ENCODE measurements at regions not wholly inside any gene's neighbourhood (a gene's known extent, or its start where the extent isn't known, plus 50 kb on each side); places are given as distances from the start of the nearest gene placed in this dataset.

DNA sequence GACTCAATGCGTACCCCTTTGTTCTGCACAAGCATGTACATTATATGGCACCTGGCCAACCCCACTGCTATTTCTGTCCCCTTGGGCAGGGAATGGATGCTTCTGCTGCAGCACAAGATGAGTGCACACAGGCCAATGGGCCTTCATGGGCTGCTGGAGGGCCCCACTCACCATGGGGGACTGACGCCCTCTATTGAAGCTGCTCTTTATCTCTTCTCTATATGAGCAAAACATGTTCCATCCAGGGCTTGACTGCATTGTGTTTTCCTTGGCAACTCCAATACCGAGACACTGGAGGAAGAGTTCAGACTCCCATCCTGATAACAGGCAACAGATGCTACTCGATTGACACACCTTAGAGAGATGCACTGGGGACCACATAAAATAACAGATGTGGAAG lies 251.6 kb upstream of the NCKAP5 start:
- no peaks in the 10 kb centered on the region for H3K27me3 ChIP-seq (replicated peaks; ENCODE audit: control insufficient read depth, insufficient read depth, low read length)
- DNase-seq (ENCODE audit: extremely low read depth, insufficient read length) = no peak
- TF ChIP-seq, protein P1, sequence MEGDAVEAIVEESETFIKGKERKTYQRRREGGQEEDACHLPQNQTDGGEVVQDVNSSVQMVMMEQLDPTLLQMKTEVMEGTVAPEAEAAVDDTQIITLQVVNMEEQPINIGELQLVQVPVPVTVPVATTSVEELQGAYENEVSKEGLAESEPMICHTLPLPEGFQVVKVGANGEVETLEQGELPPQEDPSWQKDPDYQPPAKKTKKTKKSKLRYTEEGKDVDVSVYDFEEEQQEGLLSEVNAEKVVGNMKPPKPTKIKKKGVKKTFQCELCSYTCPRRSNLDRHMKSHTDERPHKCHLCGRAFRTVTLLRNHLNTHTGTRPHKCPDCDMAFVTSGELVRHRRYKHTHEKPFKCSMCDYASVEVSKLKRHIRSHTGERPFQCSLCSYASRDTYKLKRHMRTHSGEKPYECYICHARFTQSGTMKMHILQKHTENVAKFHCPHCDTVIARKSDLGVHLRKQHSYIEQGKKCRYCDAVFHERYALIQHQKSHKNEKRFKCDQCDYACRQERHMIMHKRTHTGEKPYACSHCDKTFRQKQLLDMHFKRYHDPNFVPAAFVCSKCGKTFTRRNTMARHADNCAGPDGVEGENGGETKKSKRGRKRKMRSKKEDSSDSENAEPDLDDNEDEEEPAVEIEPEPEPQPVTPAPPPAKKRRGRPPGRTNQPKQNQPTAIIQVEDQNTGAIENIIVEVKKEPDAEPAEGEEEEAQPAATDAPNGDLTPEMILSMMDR (IDR thresholded peaks at IDR 0.05; ENCODE audit: insufficient read depth, low read length, poor library complexity, severe bottlenecking) = no peak
- no peaks in the 10 kb centered on the region for H3K36me3 ChIP-seq (ENCODE audit: control insufficient read depth, insufficient read depth, low read length)
- no peak overlapping the region for H3K4me3 ChIP-seq (replicated peaks; ENCODE audit: low read depth, low read length)

DNA sequence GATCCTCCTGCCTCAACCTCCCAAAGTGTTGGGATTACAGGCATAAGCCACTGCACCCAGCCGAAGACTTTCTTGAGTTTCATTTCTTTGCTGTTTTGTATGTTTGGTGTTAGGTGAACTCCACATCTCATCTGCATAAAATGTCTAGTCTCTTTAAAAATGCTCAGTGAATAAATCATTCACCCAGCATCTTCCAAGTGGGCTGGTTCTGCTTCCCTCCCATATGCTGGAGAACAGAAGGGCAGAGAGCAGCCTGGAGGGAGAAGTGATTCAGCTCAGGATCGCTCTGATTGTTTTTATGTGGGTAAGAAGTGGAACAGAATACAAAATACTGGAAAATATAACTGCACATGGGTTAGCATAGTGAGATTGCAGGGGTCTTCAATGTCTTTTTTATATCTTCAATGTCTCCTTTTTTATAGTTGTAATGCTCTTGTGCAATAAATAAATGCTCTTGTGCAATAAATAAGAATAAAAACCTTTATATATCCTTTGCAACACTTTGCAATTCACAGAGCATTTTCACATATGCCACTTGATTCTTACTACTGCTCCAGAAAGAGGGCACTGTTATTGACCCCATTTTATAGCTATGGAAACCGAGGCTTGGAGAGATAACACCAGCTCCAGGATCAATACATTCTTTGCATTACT lies 253.0 kb upstream of the NCKAP5 start:
- no peak for DNase-seq (ENCODE audit: extremely low read depth, insufficient read length)
- no peaks in the 10 kb centered on the region for H3K36me3 ChIP-seq (ENCODE audit: control insufficient read depth, insufficient read depth, low read length)
- TF ChIP-seq, protein P1 (IDR thresholded peaks at IDR 0.05; ENCODE audit: insufficient read depth, low read length, poor library complexity, severe bottlenecking) = no peak
- H3K4me3 ChIP-seq (replicated peaks; ENCODE audit: low read depth, low read length) = no peak overlapping the region
- no peaks in the 10 kb centered on the region; the same call in none of the 2 replicates for H3K27me3 ChIP-seq (replicated peaks; ENCODE audit: control insufficient read depth, insufficient read depth, low read length)

DNA sequence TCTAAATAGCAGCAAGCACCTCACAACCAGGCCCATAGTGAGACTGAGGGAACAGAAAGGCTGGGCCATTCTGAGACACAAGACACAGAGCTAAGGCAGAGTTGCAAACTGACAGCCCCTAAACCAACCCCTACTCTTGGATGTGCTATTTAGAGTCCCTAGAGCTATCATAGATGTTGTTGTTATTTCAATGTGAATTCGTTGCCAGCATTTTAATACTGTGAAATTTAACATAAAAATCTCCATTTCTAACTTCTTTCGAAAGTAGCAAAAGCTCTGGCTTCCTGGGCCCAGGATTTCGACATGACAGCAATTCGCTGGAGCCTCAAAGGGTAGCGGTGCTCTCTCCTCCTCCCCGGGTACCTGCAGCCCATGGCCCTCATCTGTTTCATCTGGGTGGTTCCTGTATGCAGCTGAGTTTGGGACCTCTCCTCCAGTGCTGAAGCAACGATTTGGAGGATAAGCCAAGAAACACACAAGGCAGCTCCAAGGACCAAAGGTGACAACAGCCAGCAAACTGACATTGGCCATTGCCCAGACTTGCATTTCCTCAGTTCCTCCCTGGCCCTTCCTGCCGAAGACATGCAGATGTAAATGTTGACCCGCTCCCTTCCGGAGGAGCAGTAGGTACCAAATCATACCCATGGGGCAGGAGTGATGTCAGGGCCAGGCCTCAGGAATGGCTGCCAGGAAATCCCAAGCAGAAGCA lies 254.4 kb upstream of the NCKAP5 start:
- TF ChIP-seq, protein P1 (IDR thresholded peaks at IDR 0.05; ENCODE audit: insufficient read depth, low read length, poor library complexity, severe bottlenecking) = no peak
- no peak for DNase-seq (ENCODE audit: extremely low read depth, insufficient read length)
- Histone ChIP-seq H3K36me3 (ENCODE audit: control insufficient read depth, insufficient read depth, low read length) (no peaks in the 10 kb centered on the region), H3K4me3 (replicated peaks; ENCODE audit: low read depth, low read length) (no peak overlapping the region), H3K27me3 (replicated peaks; ENCODE audit: control insufficient read depth, insufficient read depth, low read length) (no peaks in the 10 kb centered on the region; the same call in none of the 2 replicates)

DNA sequence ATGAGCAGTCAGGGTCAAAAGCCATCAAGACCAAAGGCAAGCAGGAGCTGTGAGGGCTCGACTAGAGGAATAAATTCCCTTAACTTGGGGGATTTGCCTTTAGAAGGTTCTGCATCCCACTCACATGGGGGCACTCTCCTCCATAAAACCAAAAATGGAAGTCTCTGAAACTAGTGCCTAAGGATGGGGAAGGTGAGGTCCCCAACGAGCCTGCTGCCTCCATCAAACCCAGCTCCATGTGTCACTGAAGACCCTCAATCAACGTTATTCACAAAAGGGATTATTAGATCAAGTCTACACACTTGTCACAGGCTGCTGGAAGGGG lies 254.9 kb upstream of the NCKAP5 start:
- TF ChIP-seq, protein P1 (IDR thresholded peaks at IDR 0.05; ENCODE audit: insufficient read depth, low read length, poor library complexity, severe bottlenecking) = no peak
- Histone ChIP-seq H3K27me3 (replicated peaks; ENCODE audit: control insufficient read depth, insufficient read depth, low read length) (no peaks in the 10 kb centered on the region; the same call in none of the 2 replicates), H3K4me3 (replicated peaks; ENCODE audit: low read depth, low read length) (no peak overlapping the region), H3K36me3 (ENCODE audit: control insufficient read depth, insufficient read depth, low read length) (no peaks in the 10 kb centered on the region)
- no peak for DNase-seq (ENCODE audit: extremely low read depth, insufficient read length)

DNA sequence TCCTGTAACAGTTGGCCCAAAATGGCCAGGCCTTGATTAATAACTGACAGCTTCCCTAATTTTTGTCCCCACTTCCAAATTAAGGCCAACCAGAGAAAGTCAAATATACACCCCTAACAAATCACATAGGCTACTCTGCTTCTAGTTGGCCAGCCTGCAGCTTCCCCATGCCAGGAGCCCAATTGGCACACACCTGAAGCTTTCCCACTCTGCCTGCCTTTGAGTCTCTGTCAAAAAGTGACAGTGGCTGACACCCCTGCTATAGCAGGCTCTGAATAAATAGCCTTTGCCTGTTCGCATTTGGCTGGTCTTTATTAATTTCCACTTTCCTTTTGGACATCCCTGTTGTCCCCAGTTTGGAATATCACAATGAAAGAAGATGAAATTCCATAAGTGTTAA lies 256.6 kb upstream of the NCKAP5 start:
- no peak for DNase-seq (ENCODE audit: extremely low read depth, insufficient read length)
- Histone ChIP-seq H3K27me3 (replicated peaks; ENCODE audit: control insufficient read depth, insufficient read depth, low read length) (no peaks in the 10 kb centered on the region; the same call in none of the 2 replicates), H3K36me3 (ENCODE audit: control insufficient read depth, insufficient read depth, low read length) (no peaks in the 10 kb centered on the region), H3K4me3 (replicated peaks; ENCODE audit: low read depth, low read length) (no peak overlapping the region)
- TF ChIP-seq, protein P1 (IDR thresholded peaks at IDR 0.05; ENCODE audit: insufficient read depth, low read length, poor library complexity, severe bottlenecking) = no peak
